HEK293 (cell line): ENCODE measurements at regions not wholly inside any gene's neighbourhood (a gene's known extent, or its start where the extent isn't known, plus 50 kb on each side); places are given as distances from the start of the nearest gene placed in this dataset.

Experiments
- CTCF ChIA-PET: fragments of 350-600 bp; formaldehyde crosslinking; extraction: SDS; loops from one replicate; lab custom pipeline; 2021; ENCODE audit warnings: antibody characterized with exemption; lab: Yijun Ruan, JAX
- POLR2A ChIA-PET: fragments of 300-600 bp; formaldehyde crosslinking; extraction: SDS; loops from one replicate; lab custom pipeline; 2020; ENCODE audit warnings: antibody characterized with exemption, inconsistent platforms; lab: Yijun Ruan, JAX
- H3K27ac ChIP-seq: fragments of 200-500 bp; sonication (Bioruptor generic); 2 replicates; pipeline ENCODE4 v1.5.1; 2014; ENCODE audit warnings: low read depth, low read length, control low read depth, inconsistent platforms; ENCODE audit errors: extremely low read depth
- H3K36me3 ChIP-seq, 2 experiments: fragments of 200-500 bp in 1 of 2; sonication (Bioruptor generic) in 1 of 2; 1 replicate in 1 of 2; 2 replicates in 1 of 2; pipeline ENCODE4 v1.5.1; 2014 to 2017; ENCODE audit warnings: inconsistent platforms in 2 of 2, low read length in 2 of 2; ENCODE audit not compliant: control insufficient read depth in 2 of 2, insufficient read depth in 1 of 2
- H3K4me1 ChIP-seq: fragments of 200-500 bp; sonication (Bioruptor generic); 2 replicates; pipeline ENCODE4 v1.5.1; 2014; ENCODE audit warnings: mild to moderate bottlenecking, low read length, inconsistent platforms; ENCODE audit not compliant: control insufficient read depth, insufficient read depth
- H3K4me3 ChIP-seq: 2 replicates; pipeline ENCODE4 v1.5.1; 2011; ENCODE audit warnings: low read depth, mild to moderate bottlenecking, control low read depth, low read length, moderate library complexity
- H3K9me3 ChIP-seq: fragments of 200-500 bp; sonication (Bioruptor generic); 2 replicates; pipeline ENCODE4 v1.5.1; 2014; ENCODE audit warnings: low read depth, low read length, inconsistent platforms; ENCODE audit not compliant: control insufficient read depth, insufficient read depth
- CTCF ChIP-seq: fragments of 450-650 bp; formaldehyde crosslinking; IDR thresholded peaks from 2 replicates; pipeline ENCODE4 v1.5.1; 2016; ENCODE audit warnings: missing biosample characterization, missing genetic modification characterization
- GLI4 ChIP-seq: fragments of 450-650 bp; formaldehyde crosslinking; IDR thresholded peaks from 2 replicates; pipeline ENCODE4 v1.5.1; 2016; ENCODE audit warnings: missing biosample characterization, missing genetic modification characterization
- GLIS1 ChIP-seq: fragments of 450-650 bp; formaldehyde crosslinking; IDR thresholded peaks from 2 replicates; pipeline ENCODE4 v1.5.1; 2016; ENCODE audit warnings: missing biosample characterization, missing genetic modification characterization
- PATZ1 ChIP-seq: fragments of 450-650 bp; formaldehyde crosslinking; IDR thresholded peaks from 2 replicates; pipeline ENCODE4 v1.5.1; 2016; ENCODE audit warnings: missing biosample characterization, missing genetic modification characterization
- PRDM2 ChIP-seq: fragments of 450-650 bp; formaldehyde crosslinking; IDR thresholded peaks from 2 replicates; pipeline ENCODE4 v1.5.1; 2016; ENCODE audit warnings: missing biosample characterization, missing genetic modification characterization, borderline replicate concordance
- ZBTB10 ChIP-seq: fragments of 450-650 bp; formaldehyde crosslinking; IDR thresholded peaks from 2 replicates; pipeline ENCODE4 v1.5.1; 2016; ENCODE audit warnings: missing biosample characterization, missing genetic modification characterization
- ZBTB17 ChIP-seq: fragments of 450-650 bp; formaldehyde crosslinking; IDR thresholded peaks from 2 replicates; pipeline ENCODE4 v1.5.1; 2016; ENCODE audit warnings: missing biosample characterization, missing genetic modification characterization
- ZBTB7A ChIP-seq: fragments of 450-650 bp; formaldehyde crosslinking; IDR thresholded peaks from 2 replicates; pipeline ENCODE4 v1.5.1; 2016; ENCODE audit warnings: low read depth, missing biosample characterization, missing genetic modification characterization
- ZIC2 ChIP-seq: fragments of 450-650 bp; formaldehyde crosslinking; IDR thresholded peaks from 2 replicates; pipeline ENCODE4 v1.5.1; 2016; ENCODE audit warnings: missing biosample characterization, missing genetic modification characterization
- ZNF10 ChIP-seq: fragments of 450-650 bp; formaldehyde crosslinking; IDR thresholded peaks from 2 replicates; pipeline ENCODE4 v1.5.1; 2017; ENCODE audit warnings: missing biosample characterization, missing genetic modification characterization
- ZNF155 ChIP-seq: fragments of 450-650 bp; formaldehyde crosslinking; IDR thresholded peaks from 2 replicates; pipeline ENCODE4 v1.5.1; 2016; ENCODE audit warnings: missing biosample characterization, missing genetic modification characterization
- ZNF211 ChIP-seq: fragments of 450-650 bp; formaldehyde crosslinking; IDR thresholded peaks from 2 replicates; pipeline ENCODE4 v1.5.1; 2016; ENCODE audit warnings: low read depth, missing biosample characterization, missing genetic modification characterization
- ZNF24 ChIP-seq: fragments of 450-650 bp; formaldehyde crosslinking; IDR thresholded peaks from 2 replicates; pipeline ENCODE4 v1.5.1; 2016; ENCODE audit warnings: missing biosample characterization, missing genetic modification characterization
- ZNF274 ChIP-seq, 2 experiments: fragments of 200-500 bp in 1 of 2; fragments of 450-650 bp in 1 of 2; sonication (Bioruptor generic) in 1 of 2; formaldehyde crosslinking in 1 of 2; IDR thresholded peaks; 2 replicates each; pipeline versions ENCODE4 v1.5.1 to v1.6.1; 2014 to 2016; ENCODE audit warnings: borderline replicate concordance in 1 of 2, inconsistent platforms in 1 of 2, low read length in 1 of 2, missing biosample characterization in 1 of 2, missing genetic modification characterization in 1 of 2
- ZNF48 ChIP-seq: fragments of 450-650 bp; formaldehyde crosslinking; IDR thresholded peaks from 2 replicates; pipeline ENCODE4 v1.5.1; 2016; ENCODE audit warnings: missing biosample characterization, missing genetic modification characterization
- ZNF658 ChIP-seq: fragments of 450-650 bp; formaldehyde crosslinking; IDR thresholded peaks from 2 replicates; pipeline ENCODE4; 2016; ENCODE audit warnings: missing biosample characterization, missing genetic modification characterization
- ZNF660 ChIP-seq: fragments of 450-650 bp; IDR thresholded peaks from 2 replicates; pipeline ENCODE4 v1.5.1; 2018; ENCODE audit warnings: missing biosample characterization, mild to moderate bottlenecking, missing genetic modification characterization
- ZNF692 ChIP-seq: fragments of 450-650 bp; formaldehyde crosslinking; IDR thresholded peaks from 2 replicates; pipeline ENCODE4 v1.5.1; 2016; ENCODE audit warnings: missing biosample characterization, missing genetic modification characterization
- ZNF707 ChIP-seq: fragments of 450-650 bp; formaldehyde crosslinking; IDR thresholded peaks from 2 replicates; pipeline ENCODE4 v1.5.1; 2016; ENCODE audit warnings: missing biosample characterization, missing genetic modification characterization
- ZNF791 ChIP-seq: fragments of 450-650 bp; formaldehyde crosslinking; IDR thresholded peaks from 2 replicates; pipeline ENCODE4 v1.5.1; 2016; ENCODE audit warnings: missing biosample characterization, missing genetic modification characterization

GRCh38 chr1:192003295-192004077 lies 154.8 kb upstream of the RGS18 start:
- POLR2A ChIA-PET, result no interaction called here
- CTCF ChIA-PET, result no interaction called here
- no peak overlapping the region for H3K4me3 ChIP-seq
- no peaks in the 10 kb centered on the region for H3K4me1 ChIP-seq
- H3K36me3 ChIP-seq, result no peaks in the 10 kb centered on the region
- no peaks in the 10 kb centered on the region for H3K9me3 ChIP-seq
- no peak overlapping the region for H3K27ac ChIP-seq
- TF ChIP-seq ZNF10 (tag by site-specific recombination) (no peak), PRDM2 (tag by site-specific recombination) (no peak), ZNF707 (tag by site-specific recombination) (no peak)

- H3K9me3 ChIP-seq, result no peaks in the 10 kb centered on the region
- ChIA-PET CTCF (no interaction called here), POLR2A (no interaction called here)
- H3K4me1 ChIP-seq, result no peaks in the 10 kb centered on the region
- H3K36me3 ChIP-seq, result no peaks in the 10 kb centered on the region
- H3K4me3 ChIP-seq, result no peak overlapping the region
- no peak overlapping the region for H3K27ac ChIP-seq
- TF ChIP-seq ZNF658 (tag by site-specific recombination) (no peak), ZNF274 (IDR thresholded peaks at IDR 0.05; ENCODE audit: low read length) (no peak), ZNF274 (tag by site-specific recombination; IDR thresholded peaks at IDR 0.05; ENCODE audit: borderline replicate concordance) (no peak), ZNF48 (tag by site-specific recombination) (no peak), ZNF660 (no peak), GLIS1 (tag by site-specific recombination) (no peak), ZIC2 (tag by site-specific recombination) (no peak), PATZ1 (no peak), CTCF (tag by site-specific recombination) (no peak), ZNF692 (tag by site-specific recombination) (no peak), ZBTB17 (tag by site-specific recombination) (no peak), ZNF24 (no peak), GLI4 (tag by site-specific recombination) (no peak), ZNF155 (tag by site-specific recombination) (no peak), ZBTB10 (tag by site-specific recombination) (no peak), ZBTB7A (no peak), ZNF791 (tag by site-specific recombination) (no peak), ZNF211 (tag by site-specific recombination) (no peak)
Measured at GRCh38 chr1:192005976-192006375, 152.3 kb upstream of the RGS18 start.
